OCI-LY7 (cell line): ENCODE measurements at regions not wholly inside any gene's neighbourhood (a gene's known extent, or its start where the extent isn't known, plus 50 kb on each side); places are given as distances from the start of the nearest gene placed in this dataset.

ENCODE experiments used
- CTCF ChIP-seq: fragments of 200-600 bp; sonication (generic); conservative IDR thresholded peaks from 2 replicates; pipeline ENCODE4 v1.5.1; 2014; ENCODE audit warnings: mild to moderate bottlenecking, antibody characterized with exemption, low read length, moderate library complexity, mixed read lengths
- EZH2phosphoT487 ChIP-seq: fragments of 200-600 bp; sonication (generic); IDR thresholded peaks from 2 replicates; pipeline ENCODE4 v1.6.1; 2018; ENCODE audit warnings: low read depth, borderline replicate concordance, mild to moderate bottlenecking, mixed run types, antibody characterized with exemption, low read length, moderate library complexity, mixed read lengths

- TF ChIP-seq CTCF = no peak
- no peak for TF ChIP-seq EZH2phosphoT487
Measured at GRCh38 chr5:173715607-173716006, 99.2 kb upstream of the BOD1 start.
